ENCODE measurements at regions not wholly inside any gene's neighbourhood (a gene's known extent, or its start where the extent isn't known, plus 50 kb on each side); places are given as distances from the start of the nearest gene placed in this dataset.

GRCh38 chr15:70290708-70291107 is 193.0 kb upstream of the TLE3 start:
- TF ChIP-seq CTCF (IDR thresholded peaks at IDR 0.05; ENCODE audit: insufficient read depth, low read length) (no peak), POLR2AphosphoS5 (IDR thresholded peaks at IDR 0.05; ENCODE audit: low read depth) (no peak), SPI1 (IDR thresholded peaks at IDR 0.05; ENCODE audit: borderline replicate concordance, low read depth) (no peak), GABPA (IDR thresholded peaks at IDR 0.05; ENCODE audit: low read depth) (no peak), REST (IDR thresholded peaks at IDR 0.05; ENCODE audit: insufficient replicate concordance, low read depth) (no peak)
